ENCODE measurements at regions not wholly inside any gene's neighbourhood (a gene's known extent, or its start where the extent isn't known, plus 50 kb on each side); places are given as distances from the start of the nearest gene placed in this dataset.

- no peak for TF ChIP-seq EZH2 (IDR thresholded peaks at IDR 0.05; ENCODE audit: borderline replicate concordance, low read depth, low read length, poor library complexity, severe bottlenecking)
- TF ChIP-seq CTCF (conservative IDR thresholded peaks at IDR 0.05; ENCODE audit: low read depth, low read length): no peak
- intact Hi-C loops (cut with micrococcal nuclease; ENCODE audit: unreplicated experiment): no loop called here
- no peak for DNase-seq (ENCODE audit: low spot score)
- Histone ChIP-seq H3K27ac (ENCODE audit: low read depth, low read length, poor library complexity, severe bottlenecking) (no peak overlapping the region), H3K27me3 (replicated peaks; ENCODE audit: insufficient read depth, low read depth, low read length, poor library complexity) (no peaks in the 10 kb centered on the region), H3K4me1 (ENCODE audit: insufficient read depth, low read length, poor library complexity, severe bottlenecking) (no peaks in the 10 kb centered on the region), H3K9me3 (ENCODE audit: low read depth, low read length, poor library complexity, severe bottlenecking) (peaks cover 23% of the 10 kb centered on the region), H3K36me3 (ENCODE audit: insufficient read depth, low read length, poor library complexity, severe bottlenecking) (no peaks in the 10 kb centered on the region), H3K4me3 (ENCODE audit: low read depth, low read length, poor library complexity, severe bottlenecking) (no peak overlapping the region)
- ChIA-PET POLR2A (ENCODE audit: low non-redundant PET) (no interaction called here), CTCF (no interaction called here)
- BruUV-seq (replicated peaks): no TSS peak
These were observed 453.8 kb downstream of the TCERG1L start for GRCh38 chr10:130857631-130858295.

GRCh38 chr10:130858626-130859025, 452.9 kb downstream of the TCERG1L start:
- Histone ChIP-seq H3K27me3 (replicated peaks; ENCODE audit: insufficient read depth, low read depth, low read length, poor library complexity) (no peaks in the 10 kb centered on the region), H3K4me1 (ENCODE audit: insufficient read depth, low read length, poor library complexity, severe bottlenecking) (no peaks in the 10 kb centered on the region), H3K9me3 (ENCODE audit: low read depth, low read length, poor library complexity, severe bottlenecking) (peaks cover 17% of the 10 kb centered on the region), H3K4me3 (ENCODE audit: low read depth, low read length, poor library complexity, severe bottlenecking) (no peak overlapping the region), H3K27ac (ENCODE audit: low read depth, low read length, poor library complexity, severe bottlenecking) (no peak overlapping the region), H3K36me3 (ENCODE audit: insufficient read depth, low read length, poor library complexity, severe bottlenecking) (no peaks in the 10 kb centered on the region)
- no TSS peak for BruUV-seq (replicated peaks)
- no peak for DNase-seq (ENCODE audit: low spot score)
- TF ChIP-seq CTCF (conservative IDR thresholded peaks at IDR 0.05; ENCODE audit: low read depth, low read length) (no peak), EZH2 (IDR thresholded peaks at IDR 0.05; ENCODE audit: borderline replicate concordance, low read depth, low read length, poor library complexity, severe bottlenecking) (no peak)
- intact Hi-C loops (cut with micrococcal nuclease; ENCODE audit: unreplicated experiment): no loop called here
- ChIA-PET CTCF (no interaction called here), POLR2A (ENCODE audit: low non-redundant PET) (no interaction called here)

- peaks cover 9% of the 10 kb centered on the region for H3K9me3 ChIP-seq (ENCODE audit: low read depth, low read length, poor library complexity, severe bottlenecking)
- H3K27ac ChIP-seq (ENCODE audit: low read depth, low read length, poor library complexity, severe bottlenecking): no peak overlapping the region
- no peaks in the 10 kb centered on the region for H3K4me1 ChIP-seq (ENCODE audit: insufficient read depth, low read length, poor library complexity, severe bottlenecking)
- TF ChIP-seq CTCF (conservative IDR thresholded peaks at IDR 0.05; ENCODE audit: low read depth, low read length): no peak
- TF ChIP-seq EZH2 (IDR thresholded peaks at IDR 0.05; ENCODE audit: borderline replicate concordance, low read depth, low read length, poor library complexity, severe bottlenecking): no peak
- no peak for DNase-seq (ENCODE audit: low spot score)
- ChIA-PET POLR2A (ENCODE audit: low non-redundant PET) (no interaction called here), CTCF (no interaction called here)
- H3K4me3 ChIP-seq (ENCODE audit: low read depth, low read length, poor library complexity, severe bottlenecking): no peak overlapping the region
- intact Hi-C loops (cut with micrococcal nuclease; ENCODE audit: unreplicated experiment): no loop called here
- no TSS peak for BruUV-seq (replicated peaks)
- H3K27me3 ChIP-seq (replicated peaks; ENCODE audit: insufficient read depth, low read depth, low read length, poor library complexity): no peaks in the 10 kb centered on the region
- H3K36me3 ChIP-seq (ENCODE audit: insufficient read depth, low read length, poor library complexity, severe bottlenecking): no peaks in the 10 kb centered on the region
These were observed 452.1 kb downstream of the TCERG1L start for GRCh38 chr10:130859427-130859826.

All from A673 (cell line).